ENCODE measurements at regions not wholly inside any gene's neighbourhood (a gene's known extent, or its start where the extent isn't known, plus 50 kb on each side); places are given as distances from the start of the nearest gene placed in this dataset.

DNA sequence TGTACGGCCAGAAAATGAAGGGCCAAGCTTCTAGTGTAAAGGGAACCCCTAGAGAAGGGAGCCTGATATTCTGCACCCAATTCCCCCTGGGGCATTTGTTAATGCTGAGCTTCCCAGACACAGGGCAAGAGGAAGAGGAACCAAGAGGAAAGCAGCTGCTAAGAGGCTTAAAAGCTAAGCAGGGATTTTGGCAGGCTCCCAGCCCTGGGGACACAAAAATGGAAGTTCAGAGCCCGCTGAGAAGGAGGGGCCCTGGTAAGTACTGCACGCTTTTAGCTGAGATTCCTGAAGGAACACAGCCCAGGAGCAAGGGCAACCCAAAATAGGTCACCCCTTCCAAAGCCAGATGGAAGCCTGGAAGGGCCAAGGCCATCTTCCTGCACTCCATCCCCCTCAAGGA, 387.3 kb upstream of the MGMT start:
- TF ChIP-seq, protein P1, sequence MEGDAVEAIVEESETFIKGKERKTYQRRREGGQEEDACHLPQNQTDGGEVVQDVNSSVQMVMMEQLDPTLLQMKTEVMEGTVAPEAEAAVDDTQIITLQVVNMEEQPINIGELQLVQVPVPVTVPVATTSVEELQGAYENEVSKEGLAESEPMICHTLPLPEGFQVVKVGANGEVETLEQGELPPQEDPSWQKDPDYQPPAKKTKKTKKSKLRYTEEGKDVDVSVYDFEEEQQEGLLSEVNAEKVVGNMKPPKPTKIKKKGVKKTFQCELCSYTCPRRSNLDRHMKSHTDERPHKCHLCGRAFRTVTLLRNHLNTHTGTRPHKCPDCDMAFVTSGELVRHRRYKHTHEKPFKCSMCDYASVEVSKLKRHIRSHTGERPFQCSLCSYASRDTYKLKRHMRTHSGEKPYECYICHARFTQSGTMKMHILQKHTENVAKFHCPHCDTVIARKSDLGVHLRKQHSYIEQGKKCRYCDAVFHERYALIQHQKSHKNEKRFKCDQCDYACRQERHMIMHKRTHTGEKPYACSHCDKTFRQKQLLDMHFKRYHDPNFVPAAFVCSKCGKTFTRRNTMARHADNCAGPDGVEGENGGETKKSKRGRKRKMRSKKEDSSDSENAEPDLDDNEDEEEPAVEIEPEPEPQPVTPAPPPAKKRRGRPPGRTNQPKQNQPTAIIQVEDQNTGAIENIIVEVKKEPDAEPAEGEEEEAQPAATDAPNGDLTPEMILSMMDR (IDR thresholded peaks at IDR 0.05; ENCODE audit: low read depth, low read length, poor library complexity, severe bottlenecking) = no peak
- TF ChIP-seq EZH2phosphoT487 (IDR thresholded peaks at IDR 0.05; ENCODE audit: borderline replicate concordance, low read length) = no peak

Measured in DOHH2 (cell line).